ENCODE measurements at regions not wholly inside any gene's neighbourhood (a gene's known extent, or its start where the extent isn't known, plus 50 kb on each side); places are given as distances from the start of the nearest gene placed in this dataset. TPM values are rescaled to one million over a fixed set of nuclear protein-coding genes. Genes with fewer than 3 reads are reported as not detected.

DNA sequence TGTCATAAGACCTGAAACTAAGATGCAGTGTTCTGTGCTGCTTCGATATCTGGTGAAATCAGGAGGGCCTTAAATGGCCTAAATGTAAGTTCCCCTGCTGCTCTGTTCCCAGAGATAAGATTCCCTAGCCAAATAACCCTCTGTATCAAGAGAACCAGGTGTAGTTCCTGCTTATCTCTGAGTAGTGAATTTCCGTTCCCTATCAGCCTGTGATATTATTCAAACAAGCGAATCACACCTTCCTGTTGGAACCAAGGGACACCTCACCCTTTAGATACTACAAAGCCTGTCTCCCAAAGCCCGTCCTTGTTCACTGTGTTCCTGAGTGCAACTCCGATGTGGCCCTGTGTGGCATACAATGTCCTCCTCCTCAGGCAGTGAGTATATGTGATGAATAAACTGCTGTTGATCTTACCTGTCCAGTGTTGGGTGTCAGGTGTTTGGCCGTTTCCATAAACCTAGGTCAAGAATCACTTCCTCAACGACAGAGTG, 52.2 kb upstream of the COCH start:
- Histone ChIP-seq H3K4me2 (ENCODE audit: low read length) (no peak overlapping the region), H3K27ac (ENCODE audit: low read depth, low read length, poor library complexity, severe bottlenecking) (no peak overlapping the region), H3K4me3 (ENCODE audit: low read depth, low read length, poor library complexity, severe bottlenecking) (no peak overlapping the region), H4K20me1 (ENCODE audit: insufficient read depth, low read length) (no peaks in the 10 kb centered on the region), H3K36me3 (ENCODE audit: insufficient read depth, low read length) (no peaks in the 10 kb centered on the region), H2AFZ (ENCODE audit: low read length) (no peak overlapping the region), H3K79me2 (ENCODE audit: insufficient read depth, low read depth, low read length) (no peaks in the 10 kb centered on the region), H3K4me1 (ENCODE audit: insufficient read depth, low read length, poor library complexity, severe bottlenecking) (no peaks in the 10 kb centered on the region), H3K9me3 (ENCODE audit: low read length) (no peaks in the 10 kb centered on the region), H3K9me2 (ENCODE audit: insufficient read depth, low read length) (no peaks in the 10 kb centered on the region)
- no TSS peak for BruUV-seq (replicated peaks)
- ChIA-PET POLR2A (interaction anchor here (0.7 kb wide), 1 partner anchor 73 kb away, joined by 3 read pairs; no protein-coding TSS in a partner anchor), CTCF (ENCODE audit: unreplicated experiment) (no interaction called here)
- TF ChIP-seq, protein P1, sequence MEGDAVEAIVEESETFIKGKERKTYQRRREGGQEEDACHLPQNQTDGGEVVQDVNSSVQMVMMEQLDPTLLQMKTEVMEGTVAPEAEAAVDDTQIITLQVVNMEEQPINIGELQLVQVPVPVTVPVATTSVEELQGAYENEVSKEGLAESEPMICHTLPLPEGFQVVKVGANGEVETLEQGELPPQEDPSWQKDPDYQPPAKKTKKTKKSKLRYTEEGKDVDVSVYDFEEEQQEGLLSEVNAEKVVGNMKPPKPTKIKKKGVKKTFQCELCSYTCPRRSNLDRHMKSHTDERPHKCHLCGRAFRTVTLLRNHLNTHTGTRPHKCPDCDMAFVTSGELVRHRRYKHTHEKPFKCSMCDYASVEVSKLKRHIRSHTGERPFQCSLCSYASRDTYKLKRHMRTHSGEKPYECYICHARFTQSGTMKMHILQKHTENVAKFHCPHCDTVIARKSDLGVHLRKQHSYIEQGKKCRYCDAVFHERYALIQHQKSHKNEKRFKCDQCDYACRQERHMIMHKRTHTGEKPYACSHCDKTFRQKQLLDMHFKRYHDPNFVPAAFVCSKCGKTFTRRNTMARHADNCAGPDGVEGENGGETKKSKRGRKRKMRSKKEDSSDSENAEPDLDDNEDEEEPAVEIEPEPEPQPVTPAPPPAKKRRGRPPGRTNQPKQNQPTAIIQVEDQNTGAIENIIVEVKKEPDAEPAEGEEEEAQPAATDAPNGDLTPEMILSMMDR (conservative IDR thresholded peaks at IDR 0.05; ENCODE audit: low read length) = no peak
- TF ChIP-seq EZH2phosphoT487 (IDR thresholded peaks at IDR 0.05; ENCODE audit: borderline replicate concordance, low read depth, low read length) = no peak
- DNase-seq (ENCODE audit: low spot score) = no peak
- intact Hi-C loops (cut with micrococcal nuclease; ENCODE audit: unreplicated experiment) = no loop called here

Small RNA genes lying in the stretch of these regions (small RNA-seq; reads per million reads assigned to genes)
- not detected for gene AL049830.2

Data from OCI-LY7 (cell line).